ENCODE measurements at regions not wholly inside any gene's neighbourhood (a gene's known extent, or its start where the extent isn't known, plus 50 kb on each side); places are given as distances from the start of the nearest gene placed in this dataset.

GRCh38 chr1:98316286-98316905, 345.1 kb upstream of the SNX7 start:
- H3K4me3 ChIP-seq (ENCODE audit: low read depth, low read length): no peak overlapping the region
- TF ChIP-seq CTCF (IDR thresholded peaks at IDR 0.05; ENCODE audit: insufficient read depth, low read depth, low read length, missing control alignments): no peak
- no peak for DNase-seq (ENCODE audit: low read depth)

GRCh38 chr1:98315309-98315708, 346.2 kb upstream of the SNX7 start:
- TF ChIP-seq CTCF (IDR thresholded peaks at IDR 0.05; ENCODE audit: insufficient read depth, low read depth, low read length, missing control alignments): no peak
- no peak overlapping the region for H3K4me3 ChIP-seq (ENCODE audit: low read depth, low read length)
- no peak for DNase-seq (ENCODE audit: low read depth)

GRCh38 chr1:98314601-98315000, 346.9 kb upstream of the SNX7 start:
- no peak for TF ChIP-seq CTCF (IDR thresholded peaks at IDR 0.05; ENCODE audit: insufficient read depth, low read depth, low read length, missing control alignments)
- no peak for DNase-seq (ENCODE audit: low read depth)
- no peak overlapping the region for H3K4me3 ChIP-seq (ENCODE audit: low read depth, low read length)

GRCh38 chr1:98306517-98307089, 354.9 kb upstream of the SNX7 start:
- DNase-seq (ENCODE audit: low read depth): no peak
- no peak overlapping the region for H3K4me3 ChIP-seq (ENCODE audit: low read depth, low read length)
- TF ChIP-seq CTCF (IDR thresholded peaks at IDR 0.05; ENCODE audit: insufficient read depth, low read depth, low read length, missing control alignments): no peak

GRCh38 chr1:98305362-98305761, 356.2 kb upstream of the SNX7 start:
- TF ChIP-seq CTCF (IDR thresholded peaks at IDR 0.05; ENCODE audit: insufficient read depth, low read depth, low read length, missing control alignments): no peak
- DNase-seq (ENCODE audit: low read depth): no peak
- no peak overlapping the region for H3K4me3 ChIP-seq (ENCODE audit: low read depth, low read length)

GRCh38 chr1:98304888-98305287, 356.6 kb upstream of the SNX7 start:
- no peak for TF ChIP-seq CTCF (IDR thresholded peaks at IDR 0.05; ENCODE audit: insufficient read depth, low read depth, low read length, missing control alignments)
- no peak overlapping the region for H3K4me3 ChIP-seq (ENCODE audit: low read depth, low read length)
- no peak for DNase-seq (ENCODE audit: low read depth)

- no peak for TF ChIP-seq CTCF (IDR thresholded peaks at IDR 0.05; ENCODE audit: insufficient read depth, low read depth, low read length, missing control alignments)
Measured at GRCh38 chr1:98299861-98300260, 361.7 kb upstream of the SNX7 start.

More at GRCh38 chr1:98299861-98300260, 361.7 kb upstream of the SNX7 start:
- no peak overlapping the region for H3K4me3 ChIP-seq (ENCODE audit: low read depth, low read length)
- DNase-seq (ENCODE audit: low read depth): no peak

Data from GM12865 (cell line).